GM19328 (cell line): ENCODE measurements at regions not wholly inside any gene's neighbourhood (a gene's known extent, or its start where the extent isn't known, plus 50 kb on each side); places are given as distances from the start of the nearest gene placed in this dataset.

Experiments
- ATAC-seq: cut with Tn5 transposase; IDR thresholded peaks from one replicate; pipeline ENCODE4 v1.9.1; 2021; ENCODE audit warnings: mild to moderate bottlenecking, moderate library complexity; ENCODE audit not compliant: unreplicated experiment

- ATAC-seq, result no peak
Measured at GRCh38 chr15:39286706-39287105, 294.2 kb upstream of the THBS1 start.

- ATAC-seq, result no peak
Measured at GRCh38 chr15:39287322-39288195, 293.3 kb upstream of the THBS1 start.

GRCh38 chr15:39290711-39291435 is 290.0 kb upstream of the THBS1 start:
- ATAC-seq, result no peak

GRCh38 chr15:39291690-39292089 is 289.2 kb upstream of the THBS1 start:
- ATAC-seq, result no peak

GRCh38 chr15:39296955-39297354 is 283.9 kb upstream of the THBS1 start:
- no peak for ATAC-seq

- no peak for ATAC-seq
Measured at GRCh38 chr15:39298271-39298962, 282.5 kb upstream of the THBS1 start.

GRCh38 chr15:39299486-39300267 is 281.2 kb upstream of the THBS1 start:
- ATAC-seq, result no peak

- ATAC-seq, result no peak
Measured at GRCh38 chr15:39300451-39301153, 280.3 kb upstream of the THBS1 start.

- ATAC-seq, result no peak
Measured at GRCh38 chr15:39301589-39301999, 279.3 kb upstream of the THBS1 start.

- ATAC-seq, result no peak
Measured at GRCh38 chr15:39302936-39303335, 277.9 kb upstream of the THBS1 start.

- no peak for ATAC-seq
Measured at GRCh38 chr15:39304201-39304841, 276.6 kb upstream of the THBS1 start.

GRCh38 chr15:39304931-39305728 is 275.7 kb upstream of the THBS1 start:
- no peak for ATAC-seq

- no peak for ATAC-seq
Measured at GRCh38 chr15:39310633-39311032, 270.2 kb upstream of the THBS1 start.

GRCh38 chr15:39312984-39313383 is 267.9 kb upstream of the THBS1 start:
- no peak for ATAC-seq

- ATAC-seq, result no peak
Measured at GRCh38 chr15:39313467-39313866, 267.4 kb upstream of the THBS1 start.

GRCh38 chr15:39313881-39314280 is 267.0 kb upstream of the THBS1 start:
- ATAC-seq, result no peak

- ATAC-seq, result no peak
Measured at GRCh38 chr15:39315206-39315850, 265.6 kb upstream of the THBS1 start.

GRCh38 chr15:39317225-39317624 is 263.7 kb upstream of the THBS1 start:
- ATAC-seq, result no peak
